Spleen (tissue), 11 donors: ENCODE measurements at regions not wholly inside any gene's neighbourhood (a gene's known extent, or its start where the extent isn't known, plus 50 kb on each side); places are given as distances from the start of the nearest gene placed in this dataset.
A peak's percentile ranks its signal among the peaks of the same experiment; 100 is the strongest.

Source experiments
- DNase-seq: peaks from one replicate; pipeline ENCODE4 v3.0.0-alpha.2; 2020
- H3K27ac ChIP-seq, 8 donors: fragments of 200-600 bp; sonication (generic) in 7 of 8; 1 replicate in 4 of 8; 2 replicates in 4 of 8; pipeline versions ENCODE4 v1.5.0 to v1.8.0; 2016 to 2021; ENCODE audit warnings: inconsistent platforms in 4 of 8, mild to moderate bottlenecking in 4 of 8, moderate library complexity in 1 of 8
- H3K27me3 ChIP-seq, 7 donors: fragments of 200-600 bp; sonication (generic) in 6 of 7; replicated peaks in 1 of 7; 1 replicate in 4 of 7; 2 replicates in 3 of 7; pipeline versions ENCODE4 v1.5.0 to v1.8.0; 2016 to 2021; ENCODE audit warnings: inconsistent platforms in 3 of 7, mild to moderate bottlenecking in 1 of 7
- H3K36me3 ChIP-seq, 6 donors: fragments of 200-600 bp; sonication (generic) in 5 of 6; 1 replicate in 4 of 6; 2 replicates in 2 of 6; pipeline versions ENCODE4 v1.5.0 to v1.8.0; 2016 to 2021; ENCODE audit warnings: inconsistent platforms in 2 of 6
- H3K4me1 ChIP-seq, 6 donors: fragments of 200-600 bp; sonication (generic) in 5 of 6; 1 replicate in 3 of 6; 2 replicates in 3 of 6; pipeline versions ENCODE4 v1.5.0 to v1.8.0; 2016 to 2021; ENCODE audit warnings: inconsistent platforms in 3 of 6
- H3K4me3 ChIP-seq, 8 donors: fragments of 200-600 bp; sonication (generic) in 7 of 8; 1 replicate in 4 of 8; 2 replicates in 4 of 8; pipeline versions ENCODE4 v1.5.0 to v1.8.0; 2016 to 2021; ENCODE audit warnings: inconsistent platforms in 4 of 8, mild to moderate bottlenecking in 4 of 8, moderate library complexity in 2 of 8
- H3K9me3 ChIP-seq, 8 donors: fragments of 200-600 bp; sonication (generic) in 7 of 8; 1 replicate in 4 of 8; 2 replicates in 4 of 8; pipeline versions ENCODE4 v1.5.0 to v1.8.0; 2016 to 2021; ENCODE audit warnings: inconsistent platforms in 4 of 8
- POLR2A ChIP-seq, 3 donors: fragments of 450-650 bp; IDR thresholded peaks; one replicate each; pipeline ENCODE4 v1.5.1; 2017; ENCODE audit warnings: antibody characterized with exemption in 3 of 3, mild to moderate bottlenecking in 1 of 3
- POLR2AphosphoS5 ChIP-seq, 3 donors: sonication (generic); formaldehyde crosslinking; IDR thresholded peaks; one replicate each; pipeline ENCODE4 v1.5.1; 2017; ENCODE audit warnings: antibody characterized with exemption in 3 of 3
- WGBS, 5 donors: extraction: QIAGEN DNeasy Blood & Tissue Kit in 3 of 5; methylation state at CpG; one replicate each; pipeline versions ENCODE4 v1.1.5 to v1.1.7; 2013 to 2018; 5-methylcytosine and 5-hydroxymethylcytosine counted together
- intact Hi-C: fragments of 100-400 bp; cut with DNase I; formaldehyde crosslinking; loops from one replicate; pipeline ENCODE4 v1.15.0; 2023; ENCODE audit warnings: low total_unique reads
- TF ChIP-seq, protein P1 (sequence below), 11 experiments: fragments of 200-600 bp in 7 of 11; fragments of 450-650 bp in 4 of 11; sonication (generic) in 4 of 11; IDR thresholded peaks in 8 of 11; conservative IDR thresholded peaks in 3 of 11; 1 replicate in 7 of 11; 2 replicates in 4 of 11; pipeline versions ENCODE4 v1.4.0 to v1.8.0; 2016 to 2021; ENCODE audit warnings: antibody characterized with exemption in 11 of 11, inconsistent platforms in 4 of 11, mild to moderate bottlenecking in 1 of 11
- donor health status: healthy with polysubstance abuse.
- donor health status: DM: no; HTN: no; CAD: no; lungs with moderate emphysema.
- donor health status: DM: no; HTN: no; CAD: no.
- donor health status: Bipolar disorder and iron deficiency.
- donor health status: healthy.
- donor health status: DM: no; HTN: no; CAD: no.
- donor health status: DM: yes; HTN: yes; CAD: no.

DNA sequence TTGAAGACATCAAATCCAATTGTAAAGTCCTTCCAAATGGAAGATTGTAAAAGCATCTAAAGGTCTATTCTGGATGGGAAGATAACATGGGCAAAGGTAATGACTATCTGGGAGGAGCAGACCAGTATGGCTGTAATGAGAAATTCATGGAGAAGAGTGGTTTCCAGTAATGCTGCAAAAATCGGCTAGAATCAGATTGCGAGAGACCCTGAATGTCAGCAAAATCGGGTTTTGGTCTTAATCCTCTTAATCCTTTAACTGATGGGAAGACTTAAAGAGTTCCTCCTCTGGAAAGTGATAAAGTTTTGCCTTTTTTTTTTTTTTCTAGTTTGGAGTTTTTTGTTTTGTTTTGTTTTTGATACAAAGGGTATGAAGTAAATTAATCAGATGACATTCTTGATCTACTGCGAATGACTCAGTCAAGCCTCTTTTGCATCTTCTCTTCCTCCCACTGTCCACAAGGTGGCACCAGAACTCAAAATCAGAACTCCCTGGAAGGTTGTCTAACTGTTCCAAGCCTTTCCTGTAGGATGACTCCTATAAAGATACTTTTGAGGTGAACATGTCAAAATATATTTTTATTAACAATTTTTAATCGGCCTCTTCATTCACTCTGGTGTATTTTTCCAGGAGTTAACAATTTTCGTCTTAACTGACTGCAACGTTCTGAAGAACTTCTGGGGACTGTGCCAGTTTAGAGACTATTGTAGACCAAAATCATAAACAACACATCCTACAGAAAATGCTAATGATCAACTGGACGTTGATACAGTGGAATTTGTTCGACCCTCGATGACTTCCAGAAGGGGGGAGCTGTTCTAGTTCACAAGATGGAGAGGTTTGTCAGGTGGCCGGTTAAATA lies 213.3 kb upstream of the MIR17HG start:
- Histone ChIP-seq H3K27me3 (no peaks in the 10 kb centered on the region), H3K27ac (no peak overlapping the region), H3K9me3 (no peaks in the 10 kb centered on the region), H3K4me3 (no peak overlapping the region), H3K36me3 (no peaks in the 10 kb centered on the region), H3K4me1 (peaks cover 0 to 5% (median 0%) of the 10 kb centered on the region in 6 donors)
- no peak for DNase-seq
- TF ChIP-seq, protein P1, sequence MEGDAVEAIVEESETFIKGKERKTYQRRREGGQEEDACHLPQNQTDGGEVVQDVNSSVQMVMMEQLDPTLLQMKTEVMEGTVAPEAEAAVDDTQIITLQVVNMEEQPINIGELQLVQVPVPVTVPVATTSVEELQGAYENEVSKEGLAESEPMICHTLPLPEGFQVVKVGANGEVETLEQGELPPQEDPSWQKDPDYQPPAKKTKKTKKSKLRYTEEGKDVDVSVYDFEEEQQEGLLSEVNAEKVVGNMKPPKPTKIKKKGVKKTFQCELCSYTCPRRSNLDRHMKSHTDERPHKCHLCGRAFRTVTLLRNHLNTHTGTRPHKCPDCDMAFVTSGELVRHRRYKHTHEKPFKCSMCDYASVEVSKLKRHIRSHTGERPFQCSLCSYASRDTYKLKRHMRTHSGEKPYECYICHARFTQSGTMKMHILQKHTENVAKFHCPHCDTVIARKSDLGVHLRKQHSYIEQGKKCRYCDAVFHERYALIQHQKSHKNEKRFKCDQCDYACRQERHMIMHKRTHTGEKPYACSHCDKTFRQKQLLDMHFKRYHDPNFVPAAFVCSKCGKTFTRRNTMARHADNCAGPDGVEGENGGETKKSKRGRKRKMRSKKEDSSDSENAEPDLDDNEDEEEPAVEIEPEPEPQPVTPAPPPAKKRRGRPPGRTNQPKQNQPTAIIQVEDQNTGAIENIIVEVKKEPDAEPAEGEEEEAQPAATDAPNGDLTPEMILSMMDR (IDR thresholded peaks at IDR 0.05 in 8 of 11, conservative IDR thresholded peaks at IDR 0.05 in 3 of 11): peak in 10 of 11 experiments; percentile 25 to 81 (median 60)
- no peak for TF ChIP-seq POLR2A (IDR thresholded peaks at IDR 0.05)
- WGBS, 5 donors: 38 to 50% (median 39%) methylated on average over 11 of the region's 11 CpGs
- intact Hi-C loops: no loop called here

GRCh38 chr13:91134803-91135184 lies 212.7 kb upstream of the MIR17HG start:
- WGBS, 5 donors: 29 to 77% (median 43%) methylated on average over 2 of the region's 2 CpGs
- intact Hi-C loops: no loop called here

DNA sequence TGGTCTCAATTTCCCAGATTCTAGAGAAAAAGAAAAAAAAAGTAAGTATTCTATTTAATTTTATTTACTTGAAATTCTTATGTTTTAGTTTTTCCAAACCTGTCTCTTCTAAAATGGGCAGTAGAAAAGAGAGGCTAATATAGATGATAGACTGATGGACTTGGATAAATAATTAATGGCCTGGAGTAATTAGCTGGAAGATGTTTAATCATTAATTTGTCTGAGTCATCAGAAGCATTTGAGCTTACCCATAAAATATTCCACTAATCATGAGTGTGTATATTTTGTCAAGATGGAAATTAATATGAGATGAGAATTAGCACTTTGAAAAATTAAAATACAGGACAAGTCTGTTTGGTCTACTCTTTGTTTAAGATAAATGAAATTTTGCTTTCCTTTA lies 212.1 kb upstream of the MIR17HG start:
- DNase-seq: no peak
- H3K27ac ChIP-seq: no peak overlapping the region
- H3K9me3 ChIP-seq: no peaks in the 10 kb centered on the region
- H3K4me3 ChIP-seq: no peak overlapping the region
- no peaks in the 10 kb centered on the region for H3K27me3 ChIP-seq
- TF ChIP-seq POLR2A (IDR thresholded peaks at IDR 0.05): no peak
- TF ChIP-seq, protein P1 (IDR thresholded peaks at IDR 0.05 in 8 of 11, conservative IDR thresholded peaks at IDR 0.05 in 3 of 11): no peak
- TF ChIP-seq POLR2AphosphoS5 (IDR thresholded peaks at IDR 0.05): no peak
- intact Hi-C loops: no loop called here
- peaks cover 0 to 5% (median 0%) of the 10 kb centered on the region in 6 donors for H3K4me1 ChIP-seq
- H3K36me3 ChIP-seq: no peaks in the 10 kb centered on the region

More at GRCh38 chr13:91134803-91135184, 212.7 kb upstream of the MIR17HG start:
- Histone ChIP-seq H3K27ac (no peak overlapping the region), H3K9me3 (no peaks in the 10 kb centered on the region), H3K36me3 (no peaks in the 10 kb centered on the region), H3K27me3 (no peaks in the 10 kb centered on the region), H3K4me3 (no peak overlapping the region), H3K4me1 (peaks cover 0 to 5% (median 0%) of the 10 kb centered on the region in 6 donors)
- TF ChIP-seq, protein P1 (IDR thresholded peaks at IDR 0.05 in 8 of 11, conservative IDR thresholded peaks at IDR 0.05 in 3 of 11): no peak
- TF ChIP-seq POLR2AphosphoS5 (IDR thresholded peaks at IDR 0.05) (no peak), POLR2A (IDR thresholded peaks at IDR 0.05) (no peak)
- no peak for DNase-seq

DNA sequence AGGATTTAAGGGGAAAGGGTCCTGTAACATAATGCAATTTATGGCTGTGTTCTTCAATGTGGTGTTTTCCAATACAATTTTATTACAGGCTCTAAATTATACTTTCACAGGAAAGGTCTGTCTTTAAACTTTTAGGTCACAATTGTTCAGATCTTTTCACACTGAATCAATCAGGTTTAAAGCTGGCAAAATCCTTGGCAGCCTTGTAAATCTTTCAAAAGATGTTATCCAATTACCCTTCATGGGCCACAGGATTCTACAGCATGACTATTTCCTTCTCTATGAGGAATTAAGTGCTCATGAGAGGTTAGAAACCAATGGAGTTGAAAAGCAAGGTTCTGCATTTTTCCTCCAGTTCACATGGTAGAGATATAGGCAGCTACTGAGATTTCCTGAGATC lies 211.5 kb upstream of the MIR17HG start:
- H3K9me3 ChIP-seq: no peaks in the 10 kb centered on the region
- TF ChIP-seq, protein P1 (IDR thresholded peaks at IDR 0.05 in 8 of 11, conservative IDR thresholded peaks at IDR 0.05 in 3 of 11): no peak
- no peak for TF ChIP-seq POLR2A (IDR thresholded peaks at IDR 0.05)
- no peak for TF ChIP-seq POLR2AphosphoS5 (IDR thresholded peaks at IDR 0.05)
- DNase-seq: no peak
- H3K4me3 ChIP-seq: no peak overlapping the region
- H3K4me1 ChIP-seq: peaks cover 0 to 5% (median 0%) of the 10 kb centered on the region in 6 donors
- H3K27ac ChIP-seq: no peak overlapping the region
- no peaks in the 10 kb centered on the region for H3K27me3 ChIP-seq
- H3K36me3 ChIP-seq: no peaks in the 10 kb centered on the region
- intact Hi-C loops: no loop called here
